ENCODE measurements at regions not wholly inside any gene's neighbourhood (a gene's known extent, or its start where the extent isn't known, plus 50 kb on each side); places are given as distances from the start of the nearest gene placed in this dataset.

- TF ChIP-seq ZNF670 (tag by site-specific recombination; IDR thresholded peaks at IDR 0.05; ENCODE audit: low read depth) = no peak
- no peak for TF ChIP-seq ZNF692 (tag by site-specific recombination; IDR thresholded peaks at IDR 0.05)
- no peak for TF ChIP-seq ZNF362 (tag by site-specific recombination; IDR thresholded peaks at IDR 0.05)
- TF ChIP-seq, protein P1, sequence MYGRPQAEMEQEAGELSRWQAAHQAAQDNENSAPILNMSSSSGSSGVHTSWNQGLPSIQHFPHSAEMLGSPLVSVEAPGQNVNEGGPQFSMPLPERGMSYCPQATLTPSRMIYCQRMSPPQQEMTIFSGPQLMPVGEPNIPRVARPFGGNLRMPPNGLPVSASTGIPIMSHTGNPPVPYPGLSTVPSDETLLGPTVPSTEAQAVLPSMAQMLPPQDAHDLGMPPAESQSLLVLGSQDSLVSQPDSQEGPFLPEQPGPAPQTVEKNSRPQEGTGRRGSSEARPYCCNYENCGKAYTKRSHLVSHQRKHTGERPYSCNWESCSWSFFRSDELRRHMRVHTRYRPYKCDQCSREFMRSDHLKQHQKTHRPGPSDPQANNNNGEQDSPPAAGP (tag by site-specific recombination; IDR thresholded peaks at IDR 0.05) = no peak
- no peak for TF ChIP-seq ZEB2 (tag by site-specific recombination; IDR thresholded peaks at IDR 0.05)
- TF ChIP-seq ZNF280C (tag by site-specific recombination; IDR thresholded peaks at IDR 0.05) = no peak
- TF ChIP-seq OSR2 (tag by site-specific recombination; IDR thresholded peaks at IDR 0.05) = no peak
- no peak for TF ChIP-seq ZNF596 (tag by site-specific recombination; IDR thresholded peaks at IDR 0.05)
- TF ChIP-seq, protein P2, sequence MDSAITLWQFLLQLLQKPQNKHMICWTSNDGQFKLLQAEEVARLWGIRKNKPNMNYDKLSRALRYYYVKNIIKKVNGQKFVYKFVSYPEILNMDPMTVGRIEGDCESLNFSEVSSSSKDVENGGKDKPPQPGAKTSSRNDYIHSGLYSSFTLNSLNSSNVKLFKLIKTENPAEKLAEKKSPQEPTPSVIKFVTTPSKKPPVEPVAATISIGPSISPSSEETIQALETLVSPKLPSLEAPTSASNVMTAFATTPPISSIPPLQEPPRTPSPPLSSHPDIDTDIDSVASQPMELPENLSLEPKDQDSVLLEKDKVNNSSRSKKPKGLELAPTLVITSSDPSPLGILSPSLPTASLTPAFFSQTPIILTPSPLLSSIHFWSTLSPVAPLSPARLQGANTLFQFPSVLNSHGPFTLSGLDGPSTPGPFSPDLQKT (IDR thresholded peaks at IDR 0.05; ENCODE audit: borderline replicate concordance, low read depth, low read length) = no peak
These were observed 338.1 kb upstream of the ADAMTS16 start (continued) for GRCh38 chr5:4802044-4802443.

- ChIA-PET POLR2A (no interaction called here), CTCF (interaction anchor here (0.6 to 1.2 kb wide), 2 partner anchors 58 to 104 kb away, joined by 3 to 4 read pairs; no protein-coding TSS in a partner anchor)
- H3K9me3 ChIP-seq (ENCODE audit: control insufficient read depth, insufficient read depth, low read depth, low read length) = no peaks in the 10 kb centered on the region
- H3K4me1 ChIP-seq (ENCODE audit: control insufficient read depth, insufficient read depth, low read length) = no peaks in the 10 kb centered on the region
- H3K4me3 ChIP-seq (ENCODE audit: low read depth, low read length) = no peak overlapping the region
- no peak overlapping the region for H3K27ac ChIP-seq (ENCODE audit: extremely low read depth, low read depth, low read length)
- H3K36me3 ChIP-seq (ENCODE audit: control insufficient read depth in 2 of 2, insufficient read depth in 1 of 2, low read length in 2 of 2) = no peaks in the 10 kb centered on the region
- TF ChIP-seq ZNF280C (tag by site-specific recombination; IDR thresholded peaks at IDR 0.05) (no peak), ZNF114 (tag by site-specific recombination; IDR thresholded peaks at IDR 0.05) (no peak), ZNF37A (tag by site-specific recombination; IDR thresholded peaks at IDR 0.05) (no peak), ZBTB7A (tag by site-specific recombination; IDR thresholded peaks at IDR 0.05; ENCODE audit: low read depth) (no peak), ZNF518A (tag by site-specific recombination; conservative IDR thresholded peaks at IDR 0.05; ENCODE audit: low read depth) (no peak), ZNF768 (tag by site-specific recombination; IDR thresholded peaks at IDR 0.05) (no peak), ZNF350 (tag by site-specific recombination; IDR thresholded peaks at IDR 0.05) (no peak), OSR2 (tag by site-specific recombination; IDR thresholded peaks at IDR 0.05) (no peak), IKZF3 (tag by site-specific recombination; IDR thresholded peaks at IDR 0.05) (no peak), ZNF133 (tag by site-specific recombination; IDR thresholded peaks at IDR 0.05) (no peak), CTCF (tag by site-specific recombination; IDR thresholded peaks at IDR 0.05) (no peak), ZNF48 (tag by site-specific recombination; IDR thresholded peaks at IDR 0.05) (no peak)
These were observed 335.3 kb upstream of the ADAMTS16 start for GRCh38 chr5:4804691-4805360.
